ENCODE measurements at regions not wholly inside any gene's neighbourhood (a gene's known extent, or its start where the extent isn't known, plus 50 kb on each side); places are given as distances from the start of the nearest gene placed in this dataset.

DNA sequence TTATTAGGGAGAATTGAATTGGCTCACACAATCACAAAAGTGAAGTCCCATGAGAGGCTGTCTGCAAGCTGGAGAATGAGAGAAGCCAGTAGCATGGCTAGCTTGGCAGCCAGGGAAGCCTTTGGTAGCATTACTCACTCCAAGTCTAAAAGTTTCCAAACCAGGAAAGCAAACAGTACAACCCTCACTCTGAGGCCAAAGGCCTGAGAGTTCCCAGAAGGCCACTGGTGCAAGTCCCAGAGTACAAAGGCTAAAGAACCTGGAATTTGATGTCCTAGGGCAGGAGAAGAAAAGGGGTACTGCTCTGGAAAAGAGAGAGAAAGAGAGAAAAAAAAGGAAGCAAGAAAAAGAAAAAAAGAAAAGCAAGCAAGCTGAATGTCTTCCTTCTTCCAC is 318.2 kb downstream of the RND3 start:
- Histone ChIP-seq H3K9me3 (ENCODE audit: control insufficient read depth, low read depth, low read length) (no peaks in the 10 kb centered on the region), H3K4ac (ENCODE audit: low read depth, low read length) (no peak overlapping the region), H2BK12ac (ENCODE audit: insufficient read length, low read depth, low read length) (no peak overlapping the region), H4K91ac (ENCODE audit: insufficient read length, low read depth, low read length) (no peak overlapping the region), H4K5ac (ENCODE audit: insufficient read length, low read depth, low read length) (no peak overlapping the region), H3K4me1 (ENCODE audit: insufficient read depth, low read length) (no peaks in the 10 kb centered on the region), H3K27ac (ENCODE audit: insufficient read length, low read depth, low read length) (no peak overlapping the region), H3K14ac (ENCODE audit: insufficient read depth, low read length) (no peak overlapping the region), H2AK5ac (ENCODE audit: insufficient read length, low read length) (no peak overlapping the region), H2BK5ac (ENCODE audit: insufficient read length, low read length) (no peak overlapping the region), H3T11ph (ENCODE audit: low read length) (no peak overlapping the region), H3K27me3 (ENCODE audit: insufficient read depth, low read length) (no peaks in the 10 kb centered on the region), H3K9ac (ENCODE audit: extremely low read depth, insufficient read length, low read length) (no peak overlapping the region), H3K23ac (ENCODE audit: insufficient read length, low read depth, low read length) (no peak overlapping the region), H3K4me2 (ENCODE audit: insufficient read depth, insufficient read length, low read length) (no peak overlapping the region), H3K56ac (ENCODE audit: insufficient read length, low read depth, low read length) (no peak overlapping the region), H3K79me2 (ENCODE audit: insufficient read depth, low read length) (no peaks in the 10 kb centered on the region), H3K18ac (ENCODE audit: insufficient read length, low read depth, low read length) (no peak overlapping the region), H3K23me2 (ENCODE audit: insufficient read length, low read depth, low read length, poor library complexity, severe bottlenecking) (no peaks in the 10 kb centered on the region), H4K8ac (replicated peaks; ENCODE audit: insufficient read length, low read depth, low read length) (no peak overlapping the region), H2BK20ac (ENCODE audit: low read depth, low read length, poor library complexity, severe bottlenecking) (no peak overlapping the region), H3K79me1 (ENCODE audit: insufficient read depth, low read depth, low read length, poor library complexity, severe bottlenecking) (no peaks in the 10 kb centered on the region), H2BK15ac (ENCODE audit: low read depth, low read length) (no peak overlapping the region), H4K20me1 (ENCODE audit: control insufficient read depth, insufficient read depth, insufficient read length) (no peaks in the 10 kb centered on the region), H2BK120ac (ENCODE audit: low read depth, low read length, poor library complexity, severe bottlenecking) (no peak overlapping the region), H2AFZ (ENCODE audit: low read length) (no peak overlapping the region)
- Mint-ChIP-seq H3K4me3 (no peak overlapping the region), H3K4me1 (peaks cover 0 to 6% of the 10 kb centered on the region in 2 experiments; a peak in 2 of 4 replicates), H3K36me3 (ENCODE audit: insufficient read depth in 1 of 3, low read depth in 3 of 3) (peaks cover 0 to 4% (median 4%) of the 10 kb centered on the region in 3 experiments; a peak in 4 of 7 replicates), H3K9me3 (peaks cover 0 to 6% of the 10 kb centered on the region in 2 experiments; a peak in 3 of 5 replicates), H3K27ac (no peak overlapping the region), H3K27me3 (ENCODE audit: low read depth) (no peaks in the 10 kb centered on the region)
- TF ChIP-seq, protein P1, sequence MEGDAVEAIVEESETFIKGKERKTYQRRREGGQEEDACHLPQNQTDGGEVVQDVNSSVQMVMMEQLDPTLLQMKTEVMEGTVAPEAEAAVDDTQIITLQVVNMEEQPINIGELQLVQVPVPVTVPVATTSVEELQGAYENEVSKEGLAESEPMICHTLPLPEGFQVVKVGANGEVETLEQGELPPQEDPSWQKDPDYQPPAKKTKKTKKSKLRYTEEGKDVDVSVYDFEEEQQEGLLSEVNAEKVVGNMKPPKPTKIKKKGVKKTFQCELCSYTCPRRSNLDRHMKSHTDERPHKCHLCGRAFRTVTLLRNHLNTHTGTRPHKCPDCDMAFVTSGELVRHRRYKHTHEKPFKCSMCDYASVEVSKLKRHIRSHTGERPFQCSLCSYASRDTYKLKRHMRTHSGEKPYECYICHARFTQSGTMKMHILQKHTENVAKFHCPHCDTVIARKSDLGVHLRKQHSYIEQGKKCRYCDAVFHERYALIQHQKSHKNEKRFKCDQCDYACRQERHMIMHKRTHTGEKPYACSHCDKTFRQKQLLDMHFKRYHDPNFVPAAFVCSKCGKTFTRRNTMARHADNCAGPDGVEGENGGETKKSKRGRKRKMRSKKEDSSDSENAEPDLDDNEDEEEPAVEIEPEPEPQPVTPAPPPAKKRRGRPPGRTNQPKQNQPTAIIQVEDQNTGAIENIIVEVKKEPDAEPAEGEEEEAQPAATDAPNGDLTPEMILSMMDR (conservative IDR thresholded peaks at IDR 0.05): no peak
- DNase-seq: no peak
